ENCODE measurements at regions not wholly inside any gene's neighbourhood (a gene's known extent, or its start where the extent isn't known, plus 50 kb on each side); places are given as distances from the start of the nearest gene placed in this dataset.

GRCh38 chrX:42975906-42976305 is 197.9 kb upstream of the PPP1R2C start:
- Mint-ChIP-seq H3K9me3 (ENCODE audit: unreplicated experiment) (no peaks in the 10 kb centered on the region), H3K27ac (ENCODE audit: unreplicated experiment) (no peak overlapping the region), H3K36me3 (ENCODE audit: unreplicated experiment) (peaks cover 5% of the 10 kb centered on the region), H3K27me3 (ENCODE audit: unreplicated experiment) (no peaks in the 10 kb centered on the region), H3K4me3 (ENCODE audit: unreplicated experiment) (no peak overlapping the region), H3K4me1 (ENCODE audit: low read depth, unreplicated experiment) (no peaks in the 10 kb centered on the region)
- no peak for TF ChIP-seq CTCF (IDR thresholded peaks at IDR 0.05; ENCODE audit: partially characterized antibody, unreplicated experiment)
- DNase-seq: no peak

- Mint-ChIP-seq H3K27ac (ENCODE audit: unreplicated experiment) (no peak overlapping the region), H3K4me3 (ENCODE audit: unreplicated experiment) (no peak overlapping the region), H3K4me1 (ENCODE audit: low read depth, unreplicated experiment) (no peaks in the 10 kb centered on the region), H3K9me3 (ENCODE audit: unreplicated experiment) (no peaks in the 10 kb centered on the region), H3K27me3 (ENCODE audit: unreplicated experiment) (no peaks in the 10 kb centered on the region), H3K36me3 (ENCODE audit: unreplicated experiment) (peaks cover 5% of the 10 kb centered on the region)
- no peak for TF ChIP-seq CTCF (IDR thresholded peaks at IDR 0.05; ENCODE audit: partially characterized antibody, unreplicated experiment)
- no peak for DNase-seq
These were observed 198.9 kb upstream of the PPP1R2C start for GRCh38 chrX:42976746-42977366.

GRCh38 chrX:42978655-42979379 is 200.9 kb upstream of the PPP1R2C start:
- no peaks in the 10 kb centered on the region for H3K4me1 Mint-ChIP-seq (ENCODE audit: low read depth, unreplicated experiment)
- no peak overlapping the region for H3K4me3 Mint-ChIP-seq (ENCODE audit: unreplicated experiment)
- no peak for TF ChIP-seq CTCF (IDR thresholded peaks at IDR 0.05; ENCODE audit: partially characterized antibody, unreplicated experiment)
- H3K27me3 Mint-ChIP-seq (ENCODE audit: unreplicated experiment): no peaks in the 10 kb centered on the region
- DNase-seq: no peak
- H3K36me3 Mint-ChIP-seq (ENCODE audit: unreplicated experiment): peaks cover 5% of the 10 kb centered on the region
- H3K27ac Mint-ChIP-seq (ENCODE audit: unreplicated experiment): no peak overlapping the region
- H3K9me3 Mint-ChIP-seq (ENCODE audit: unreplicated experiment): no peaks in the 10 kb centered on the region

- no peak for DNase-seq
- Mint-ChIP-seq H3K27ac (ENCODE audit: unreplicated experiment) (no peak overlapping the region), H3K27me3 (ENCODE audit: unreplicated experiment) (peaks cover 2% of the 10 kb centered on the region)
These were observed 210.7 kb upstream of the PPP1R2C start for GRCh38 chrX:42988700-42989099.

More at GRCh38 chrX:42988700-42989099, 210.7 kb upstream of the PPP1R2C start:
- Mint-ChIP-seq H3K36me3 (ENCODE audit: unreplicated experiment) (no peaks in the 10 kb centered on the region), H3K4me1 (ENCODE audit: low read depth, unreplicated experiment) (peaks cover 4% of the 10 kb centered on the region), H3K9me3 (ENCODE audit: unreplicated experiment) (no peaks in the 10 kb centered on the region), H3K4me3 (ENCODE audit: unreplicated experiment) (no peak overlapping the region)
- no peak for TF ChIP-seq CTCF (IDR thresholded peaks at IDR 0.05; ENCODE audit: partially characterized antibody, unreplicated experiment)
